HG03103 (cell line): ENCODE measurements at regions not wholly inside any gene's neighbourhood (a gene's known extent, or its start where the extent isn't known, plus 50 kb on each side); places are given as distances from the start of the nearest gene placed in this dataset.
"Not testable (repeated sequence)": the region's sequence is repeated elsewhere in the genome, so short reads cannot be mapped to it uniquely, and the experiment has no call there.

Experiments
- ATAC-seq: cut with Tn5 transposase; IDR thresholded peaks from one replicate; pipeline ENCODE4 v1.9.1; 2021; ENCODE audit warnings: low read depth; ENCODE audit not compliant: unreplicated experiment

GRCh38 chr15:96870580-96870979, 540.1 kb downstream of the NR2F2 start:
- no peak for ATAC-seq

GRCh38 chr15:96877442-96877841, 546.9 kb downstream of the NR2F2 start:
- ATAC-seq, result not testable (repeated sequence)

DNA sequence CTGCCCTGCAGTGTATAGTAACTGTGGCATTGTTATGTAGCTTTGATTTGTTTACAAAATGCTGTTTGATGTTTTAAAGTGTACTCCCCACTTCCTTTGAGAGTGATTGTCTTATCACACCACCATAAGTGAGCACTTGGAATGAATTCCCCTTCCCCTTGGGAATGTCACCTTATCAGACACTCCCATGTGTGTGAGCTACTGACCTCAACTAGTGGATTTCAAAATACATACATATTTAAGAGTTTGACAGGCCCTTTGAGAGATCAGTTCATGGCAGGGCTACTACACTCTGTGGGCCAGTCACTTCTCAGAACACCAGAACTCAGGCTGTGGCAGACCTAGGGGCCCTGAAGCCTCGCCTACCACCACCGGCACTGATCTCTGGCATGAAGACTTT, 547.6 kb downstream of the NR2F2 start:
- no peak for ATAC-seq

DNA sequence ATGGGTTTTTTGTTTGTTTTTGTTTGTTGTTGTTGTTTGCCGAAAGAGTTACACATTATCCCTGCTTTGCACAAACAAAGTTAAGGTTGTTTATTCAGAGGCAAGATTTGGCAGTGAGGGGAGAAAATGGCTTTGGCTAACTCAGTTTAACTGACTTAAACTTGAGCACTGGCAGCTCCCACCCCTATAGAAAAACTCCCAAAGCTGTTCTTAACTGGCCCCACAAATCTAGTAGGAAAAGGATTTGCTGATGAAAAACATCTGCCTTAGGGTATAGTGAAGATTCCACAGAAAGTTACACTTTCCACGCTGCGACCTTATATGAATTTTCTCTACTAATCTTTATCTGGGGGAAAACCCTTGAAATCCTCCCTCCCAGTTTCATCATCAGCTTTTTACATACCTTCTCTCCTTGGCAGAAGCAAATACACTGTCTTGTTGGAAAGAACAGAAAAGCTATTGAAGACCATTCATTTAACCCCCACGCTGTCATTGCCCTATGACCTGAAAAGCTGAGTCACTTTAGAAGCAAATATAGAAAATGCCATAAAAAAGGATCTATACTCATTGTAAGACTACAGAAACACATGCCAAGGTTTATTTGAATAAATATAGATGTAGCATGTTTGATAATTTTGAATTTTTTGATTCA, 551.7 kb downstream of the NR2F2 start:
- no peak for ATAC-seq

DNA sequence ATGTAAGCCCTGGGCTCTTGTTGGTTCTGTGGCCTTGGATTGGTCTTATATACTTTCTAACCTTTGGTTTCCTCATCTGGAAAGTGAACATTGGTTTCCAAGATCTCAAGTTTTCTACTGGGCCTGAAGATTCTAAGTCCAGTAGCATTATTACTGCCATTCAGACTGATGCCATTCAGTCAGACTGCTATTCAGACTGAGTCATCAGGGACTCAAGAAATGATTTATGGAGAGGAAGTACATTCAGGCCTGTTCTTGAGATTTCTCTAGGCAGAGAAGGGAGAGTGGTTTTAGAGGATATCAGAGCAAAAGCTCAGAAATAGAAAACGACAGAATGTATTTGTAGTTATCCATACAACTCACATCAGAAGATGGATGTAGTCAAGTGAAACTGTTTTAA, 557.2 kb downstream of the NR2F2 start:
- no peak for ATAC-seq

GRCh38 chr15:96888764-96889163, 558.3 kb downstream of the NR2F2 start:
- ATAC-seq, result no peak

GRCh38 chr15:96889734-96890480, 559.4 kb downstream of the NR2F2 start:
- ATAC-seq, result no peak

DNA sequence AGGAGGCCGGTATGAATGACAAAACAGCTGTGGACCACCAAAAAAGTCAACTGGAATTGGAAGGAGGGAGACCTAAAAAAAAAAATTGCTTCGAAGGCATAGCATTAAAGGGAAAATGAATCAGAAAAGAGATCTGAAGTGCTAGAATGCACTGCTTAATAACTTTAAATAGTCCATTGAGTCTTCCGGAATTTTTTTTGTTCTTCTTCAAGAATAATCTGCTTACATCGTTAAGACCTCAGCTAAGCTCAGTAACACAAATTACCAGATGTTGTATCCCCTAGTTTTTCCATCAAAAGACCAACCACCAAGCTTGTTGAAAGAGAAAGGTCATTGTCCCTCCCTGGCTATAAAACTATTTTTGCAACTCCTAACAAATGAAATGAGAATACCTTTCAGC, 560.5 kb downstream of the NR2F2 start:
- ATAC-seq, result no peak

- ATAC-seq, result no peak
These were observed 562.8 kb downstream of the NR2F2 start for GRCh38 chr15:96893159-96893906.

GRCh38 chr15:96894659-96895058, 564.2 kb downstream of the NR2F2 start:
- ATAC-seq, result no peak

DNA sequence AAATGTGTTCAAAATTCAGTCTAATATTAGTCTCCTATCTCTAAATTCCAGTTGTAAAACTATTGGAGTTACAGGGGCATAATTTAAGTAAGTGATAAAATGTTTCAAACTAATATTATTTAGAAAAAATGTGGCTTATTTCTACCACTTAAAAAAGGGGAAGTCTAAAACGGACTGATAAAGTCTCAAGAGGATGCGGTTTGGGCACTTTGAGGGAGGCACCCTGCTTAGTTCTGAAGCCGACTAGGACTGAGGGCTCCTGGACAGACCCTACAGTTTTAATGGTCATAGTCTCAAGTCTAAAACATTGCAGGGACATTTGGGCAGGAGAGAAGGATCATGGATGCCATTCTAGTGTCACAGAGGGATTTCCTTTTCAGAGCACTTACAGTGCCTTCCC, 566.3 kb downstream of the NR2F2 start:
- ATAC-seq, result no peak

DNA sequence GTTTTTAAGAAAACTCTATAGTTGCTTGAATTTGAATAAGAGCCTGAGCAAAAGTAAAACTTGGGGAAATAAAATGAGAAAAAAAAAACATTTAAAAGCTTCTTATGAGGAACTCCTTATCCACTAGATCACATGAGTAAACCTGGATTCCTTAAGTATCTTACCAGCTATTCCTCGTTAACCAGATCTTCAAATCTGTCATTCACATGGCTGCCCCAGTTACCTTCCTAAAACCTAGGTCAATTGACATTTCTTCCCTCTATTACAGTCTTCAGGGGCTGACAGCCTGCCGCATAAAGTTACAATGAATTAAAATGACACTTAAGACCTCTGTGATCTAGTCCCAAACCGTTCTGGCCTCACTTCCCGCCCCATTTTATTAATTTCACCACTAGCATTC, 583.6 kb downstream of the NR2F2 start:
- no peak for ATAC-seq

GRCh38 chr15:96916750-96917149, 586.2 kb downstream of the NR2F2 start:
- ATAC-seq, result no peak

DNA sequence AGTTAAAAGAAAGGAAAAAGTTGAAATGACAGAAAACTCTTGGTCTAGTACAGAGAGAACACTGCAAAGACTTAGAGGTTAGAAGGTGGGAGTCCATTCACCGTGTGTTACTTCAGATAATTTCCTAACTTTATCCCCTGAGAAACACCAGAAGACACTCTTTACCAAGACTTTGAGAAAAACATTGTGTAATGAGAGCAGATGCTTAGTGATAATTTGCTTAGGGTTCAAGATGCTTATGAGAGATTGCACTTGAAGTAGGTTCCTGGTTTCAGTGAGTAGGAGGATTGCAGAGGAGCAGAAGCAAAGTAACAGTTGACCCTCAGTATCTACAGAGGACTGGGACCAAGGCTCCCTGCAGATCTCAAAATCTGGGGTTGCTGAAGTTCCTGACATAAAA, 594.1 kb downstream of the NR2F2 start:
- no peak for ATAC-seq

DNA sequence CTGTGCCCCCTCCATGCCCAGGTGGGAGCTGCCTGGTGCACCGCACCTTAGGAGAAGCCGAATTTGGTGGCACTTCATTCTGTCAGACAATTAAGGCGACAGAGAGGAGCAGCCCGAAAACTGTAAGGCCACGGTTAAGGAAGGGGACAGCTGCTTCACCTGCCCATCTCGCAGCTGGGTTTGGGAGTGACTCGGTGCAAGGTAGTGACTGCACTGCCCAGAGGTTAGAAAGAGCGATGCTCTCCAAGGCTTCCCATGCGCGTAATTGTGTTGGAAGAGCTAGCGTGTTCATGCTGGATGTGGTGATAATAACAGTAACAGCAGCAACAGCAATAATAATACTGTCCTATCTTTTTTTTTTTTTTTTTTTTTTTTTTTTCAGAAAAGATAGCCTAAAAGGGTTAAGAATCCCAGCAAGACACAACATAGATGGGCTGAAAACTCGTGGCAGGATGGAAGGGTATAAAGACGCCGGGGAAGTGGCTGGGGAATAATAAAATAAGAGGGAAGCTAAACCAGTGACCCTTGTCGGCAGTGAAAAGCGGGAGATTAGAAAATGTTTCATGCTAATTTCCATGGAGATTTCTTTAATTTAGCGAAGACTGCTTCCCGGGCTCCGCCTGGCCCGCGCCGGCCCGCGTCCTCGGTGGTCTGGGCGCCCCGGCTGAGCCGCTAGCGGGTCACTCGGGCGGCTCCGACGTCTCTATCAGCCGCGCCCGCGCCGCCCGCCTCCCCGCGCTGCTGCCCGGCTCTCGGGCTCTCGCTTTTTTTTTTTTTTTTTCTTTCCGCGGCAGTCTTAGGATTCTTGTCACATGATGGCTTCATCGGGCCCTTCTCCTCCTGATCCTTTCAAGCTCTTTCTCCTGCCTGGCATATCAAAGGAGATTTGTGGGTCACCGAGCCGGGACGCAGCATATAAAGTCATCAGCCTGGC, 617.1 kb downstream of the NR2F2 start:
- ATAC-seq, result no peak

DNA sequence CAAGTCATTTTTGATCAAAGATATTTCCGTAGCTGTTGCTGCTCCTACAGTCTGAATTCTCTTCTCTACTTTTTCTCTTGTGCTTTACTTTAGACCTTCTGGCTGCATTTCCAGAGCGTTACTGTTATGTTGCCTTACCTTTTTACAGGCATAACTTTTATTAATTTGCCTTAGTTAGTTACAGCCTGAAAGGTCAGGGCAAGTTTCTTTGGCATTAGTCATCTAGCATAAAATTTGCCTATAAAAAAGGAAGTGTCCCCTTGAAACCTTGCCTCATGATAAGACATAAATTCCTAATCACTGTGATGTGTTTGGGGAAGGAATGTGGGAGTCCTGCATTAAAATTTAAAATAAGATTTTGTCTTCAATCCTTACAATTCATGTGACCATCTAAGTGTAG, 618.5 kb downstream of the NR2F2 start:
- ATAC-seq, result no peak

DNA sequence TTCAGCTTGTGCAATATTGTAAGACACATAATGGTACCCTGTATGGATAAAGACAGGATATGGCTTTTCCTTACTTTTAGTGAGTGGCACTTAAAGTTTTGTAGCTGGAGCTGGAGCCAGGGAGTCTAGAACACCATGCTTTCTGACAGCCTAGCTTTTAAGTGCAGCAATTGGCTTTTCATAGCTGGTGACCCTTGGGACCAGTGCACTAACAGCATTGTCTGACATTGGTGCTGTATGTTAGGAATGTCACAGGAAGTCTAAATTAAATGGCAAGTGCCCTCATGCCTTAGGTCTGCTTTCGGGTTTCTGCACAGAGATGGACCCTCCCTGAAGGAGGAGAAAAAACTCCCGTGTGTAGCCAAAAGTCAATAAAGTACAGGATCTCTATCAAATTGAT, 628.2 kb downstream of the NR2F2 start:
- no peak for ATAC-seq

DNA sequence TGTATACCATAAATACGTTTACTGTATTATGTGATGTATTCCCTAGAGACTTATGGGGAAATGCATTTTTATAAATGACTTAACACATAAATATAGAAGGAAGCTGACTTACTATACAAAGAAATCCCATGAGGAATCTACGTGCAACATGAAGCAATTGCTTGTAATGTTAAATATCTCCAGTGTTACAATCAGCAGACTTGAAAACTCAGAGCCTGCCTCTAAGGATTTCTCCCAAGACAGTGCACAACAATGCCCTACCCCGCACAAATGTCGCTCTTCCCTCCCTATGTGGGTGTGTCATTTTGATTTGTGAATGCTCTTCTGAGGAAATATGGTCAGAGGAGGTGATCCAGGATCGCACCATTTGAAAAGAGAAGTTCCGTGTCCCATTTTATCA, 629.0 kb downstream of the NR2F2 start:
- ATAC-seq, result no peak

GRCh38 chr15:96960711-96961480, 630.4 kb downstream of the NR2F2 start:
- no peak for ATAC-seq

- no peak for ATAC-seq
These were observed 636.1 kb downstream of the NR2F2 start for GRCh38 chr15:96966554-96966953.
